ENCODE measurements at regions not wholly inside any gene's neighbourhood (a gene's known extent, or its start where the extent isn't known, plus 50 kb on each side); places are given as distances from the start of the nearest gene placed in this dataset.

- no peaks in the 10 kb centered on the region for H3K4me1 ChIP-seq (ENCODE audit: control insufficient read depth in 2 of 2, insufficient read depth in 2 of 2, low read length in 1 of 2)
- H3K36me3 ChIP-seq (ENCODE audit: control insufficient read depth in 2 of 2, insufficient read depth in 2 of 2, low read length in 1 of 2), result no peaks in the 10 kb centered on the region
- H3K27ac ChIP-seq (ENCODE audit: low read depth in 2 of 2, low read length in 1 of 2), result no peak overlapping the region
- H3K27me3 ChIP-seq (ENCODE audit: control insufficient read depth in 1 of 2, insufficient read depth in 2 of 2, low read length in 2 of 2), result no peaks in the 10 kb centered on the region
- no peaks in the 10 kb centered on the region for H3K9me3 ChIP-seq (ENCODE audit: control insufficient read depth in 2 of 2, insufficient read depth in 1 of 2, low read depth in 1 of 2, low read length in 1 of 2)
- no peak overlapping the region for H3K4me3 ChIP-seq (ENCODE audit: low read depth in 1 of 2, low read length in 2 of 2)
These were observed 63.8 kb upstream of the SLC4A4 start for GRCh38 chr4:71275004-71275403.

- Histone ChIP-seq H3K27ac (ENCODE audit: low read depth in 2 of 2, low read length in 1 of 2) (no peak overlapping the region), H3K4me3 (ENCODE audit: low read depth in 1 of 2, low read length in 2 of 2) (no peak overlapping the region), H3K36me3 (ENCODE audit: control insufficient read depth in 2 of 2, insufficient read depth in 2 of 2, low read length in 1 of 2) (no peaks in the 10 kb centered on the region), H3K27me3 (ENCODE audit: control insufficient read depth in 1 of 2, insufficient read depth in 2 of 2, low read length in 2 of 2) (no peaks in the 10 kb centered on the region), H3K9me3 (ENCODE audit: control insufficient read depth in 2 of 2, insufficient read depth in 1 of 2, low read depth in 1 of 2, low read length in 1 of 2) (no peaks in the 10 kb centered on the region), H3K4me1 (ENCODE audit: control insufficient read depth in 2 of 2, insufficient read depth in 2 of 2, low read length in 1 of 2) (no peaks in the 10 kb centered on the region)
- WGBS, 2 donors, result 31 to 33% methylated on average over 4 of the region's 4 CpGs
These were observed 63.2 kb upstream of the SLC4A4 start for GRCh38 chr4:71275570-71275969.

- WGBS, 2 donors, result 89 to 98% methylated on average over 1 of the region's 1 CpG
These were observed 61.5 kb upstream of the SLC4A4 start for GRCh38 chr4:71277353-71277752.

GRCh38 chr4:71283642-71284257, 55.1 kb upstream of the SLC4A4 start:
- Histone ChIP-seq H3K27me3 (ENCODE audit: control insufficient read depth in 1 of 2, insufficient read depth in 2 of 2, low read length in 2 of 2) (no peaks in the 10 kb centered on the region), H3K4me3 (ENCODE audit: low read depth in 1 of 2, low read length in 2 of 2) (no peak overlapping the region), H3K4me1 (ENCODE audit: control insufficient read depth in 2 of 2, insufficient read depth in 2 of 2, low read length in 1 of 2) (no peaks in the 10 kb centered on the region), H3K36me3 (ENCODE audit: control insufficient read depth in 2 of 2, insufficient read depth in 2 of 2, low read length in 1 of 2) (no peaks in the 10 kb centered on the region), H3K9me3 (ENCODE audit: control insufficient read depth in 2 of 2, insufficient read depth in 1 of 2, low read depth in 1 of 2, low read length in 1 of 2) (no peaks in the 10 kb centered on the region), H3K27ac (ENCODE audit: low read depth in 2 of 2, low read length in 1 of 2) (no peak overlapping the region)
- 80 to 85% methylated on average over 2 of the region's 2 CpGs for WGBS, 2 donors

More at GRCh38 chr4:71277353-71277752, 61.5 kb upstream of the SLC4A4 start:
- no peaks in the 10 kb centered on the region for H3K9me3 ChIP-seq (ENCODE audit: control insufficient read depth in 2 of 2, insufficient read depth in 1 of 2, low read depth in 1 of 2, low read length in 1 of 2)
- H3K4me3 ChIP-seq (ENCODE audit: low read depth in 1 of 2, low read length in 2 of 2), result no peak overlapping the region
- H3K36me3 ChIP-seq (ENCODE audit: control insufficient read depth in 2 of 2, insufficient read depth in 2 of 2, low read length in 1 of 2), result no peaks in the 10 kb centered on the region
- no peak overlapping the region for H3K27ac ChIP-seq (ENCODE audit: low read depth in 2 of 2, low read length in 1 of 2)
- no peaks in the 10 kb centered on the region for H3K4me1 ChIP-seq (ENCODE audit: control insufficient read depth in 2 of 2, insufficient read depth in 2 of 2, low read length in 1 of 2)
- H3K27me3 ChIP-seq (ENCODE audit: control insufficient read depth in 1 of 2, insufficient read depth in 2 of 2, low read length in 2 of 2), result no peaks in the 10 kb centered on the region

DNA sequence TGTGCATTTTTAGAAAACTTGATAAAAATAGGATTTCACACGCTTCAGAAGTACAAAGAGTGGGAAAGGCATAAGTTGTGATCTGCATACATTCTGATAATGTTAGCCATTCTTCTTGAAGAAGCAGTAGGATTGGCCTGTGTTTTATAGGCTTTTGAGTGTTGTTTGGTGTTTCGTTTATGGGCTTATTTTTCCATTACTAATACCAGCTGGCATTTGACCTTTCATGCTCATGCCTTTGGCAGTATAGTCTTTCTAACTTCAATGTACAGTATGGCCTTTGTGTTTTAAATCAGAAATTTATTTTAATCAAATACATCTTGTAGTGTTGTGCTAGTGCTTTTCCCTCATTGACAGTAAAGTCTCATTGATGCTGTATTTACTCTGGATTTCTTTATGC, 51.5 kb upstream of the SLC4A4 start:
- Histone ChIP-seq H3K9me3 (ENCODE audit: control insufficient read depth in 2 of 2, insufficient read depth in 1 of 2, low read depth in 1 of 2, low read length in 1 of 2) (no peaks in the 10 kb centered on the region), H3K27me3 (ENCODE audit: control insufficient read depth in 1 of 2, insufficient read depth in 2 of 2, low read length in 2 of 2) (no peaks in the 10 kb centered on the region), H3K4me1 (ENCODE audit: control insufficient read depth in 2 of 2, insufficient read depth in 2 of 2, low read length in 1 of 2) (no peaks in the 10 kb centered on the region), H3K4me3 (ENCODE audit: low read depth in 1 of 2, low read length in 2 of 2) (no peak overlapping the region), H3K27ac (ENCODE audit: low read depth in 2 of 2, low read length in 1 of 2) (no peak overlapping the region), H3K36me3 (ENCODE audit: control insufficient read depth in 2 of 2, insufficient read depth in 2 of 2, low read length in 1 of 2) (no peaks in the 10 kb centered on the region)
- 67 to 72% methylated on average over 2 of the region's 2 CpGs for WGBS, 2 donors

GRCh38 chr4:71288875-71289274, 49.9 kb upstream of the SLC4A4 start:
- H3K4me3 ChIP-seq (ENCODE audit: low read depth in 1 of 2, low read length in 2 of 2), result no peak overlapping the region
- H3K36me3 ChIP-seq (ENCODE audit: control insufficient read depth in 2 of 2, insufficient read depth in 2 of 2, low read length in 1 of 2), result no peaks in the 10 kb centered on the region
- no peaks in the 10 kb centered on the region for H3K27me3 ChIP-seq (ENCODE audit: control insufficient read depth in 1 of 2, insufficient read depth in 2 of 2, low read length in 2 of 2)
- no peaks in the 10 kb centered on the region for H3K9me3 ChIP-seq (ENCODE audit: control insufficient read depth in 2 of 2, insufficient read depth in 1 of 2, low read depth in 1 of 2, low read length in 1 of 2)
- no peaks in the 10 kb centered on the region for H3K4me1 ChIP-seq (ENCODE audit: control insufficient read depth in 2 of 2, insufficient read depth in 2 of 2, low read length in 1 of 2)
- H3K27ac ChIP-seq (ENCODE audit: low read depth in 2 of 2, low read length in 1 of 2), result no peak overlapping the region
